HEK293T (cell line): ENCODE measurements at regions not wholly inside any gene's neighbourhood (a gene's known extent, or its start where the extent isn't known, plus 50 kb on each side); places are given as distances from the start of the nearest gene placed in this dataset.

Experiments
- ELF4 ChIP-seq: fragments of 450-650 bp; IDR thresholded peaks from 2 replicates; pipeline ENCODE4 v1.6.1; 2017; ENCODE audit warnings: antibody characterized with exemption
- FOXA1 ChIP-seq: fragments of 450-650 bp; IDR thresholded peaks from 2 replicates; pipeline ENCODE4 v1.6.1; 2016; ENCODE audit warnings: mild to moderate bottlenecking
- HDGF ChIP-seq: fragments of 450-650 bp; IDR thresholded peaks from 2 replicates; pipeline ENCODE4 v1.6.1; 2017; ENCODE audit warnings: antibody characterized with exemption, borderline replicate concordance
- L3MBTL2 ChIP-seq: fragments of 450-650 bp; conservative IDR thresholded peaks from 2 replicates; pipeline ENCODE4 v1.6.1; 2016; ENCODE audit warnings: mild to moderate bottlenecking
- SP1 ChIP-seq: fragments of 450-650 bp; IDR thresholded peaks from 2 replicates; pipeline ENCODE4 v1.6.1; 2017
- TARDBP ChIP-seq: fragments of 450-650 bp; IDR thresholded peaks from 2 replicates; pipeline ENCODE4 v1.6.1; 2016

- TF ChIP-seq TARDBP (no peak), L3MBTL2 (no peak), HDGF (no peak), SP1 (no peak), ELF4 (no peak), FOXA1 (no peak)
Measured at GRCh38 chr9:17905366-17905765, 326.5 kb downstream of the SH3GL2 start.
